ENCODE measurements at regions not wholly inside any gene's neighbourhood (a gene's known extent, or its start where the extent isn't known, plus 50 kb on each side); places are given as distances from the start of the nearest gene placed in this dataset.

DNA sequence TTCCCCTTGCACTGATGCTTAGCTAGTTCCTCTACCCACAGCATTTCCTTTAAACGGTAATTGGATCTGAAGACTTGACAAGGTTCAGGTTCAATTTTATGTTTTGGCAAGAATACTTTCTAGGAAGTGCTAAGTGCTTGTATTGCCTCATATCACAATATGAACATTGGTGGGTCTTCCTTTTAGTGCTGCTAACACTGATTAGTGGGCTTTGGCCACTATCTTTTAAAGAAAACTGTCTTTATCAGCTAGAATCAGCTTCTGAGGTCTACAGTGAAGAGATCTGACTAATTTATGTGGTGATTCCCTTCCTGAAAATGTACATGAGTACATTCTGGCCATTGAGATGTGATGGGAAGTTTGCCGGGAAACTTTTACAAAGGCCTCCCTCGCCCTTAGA lies 316.7 kb upstream of the KLF3 start:
- no peaks in the 10 kb centered on the region for H4K20me1 ChIP-seq (ENCODE audit: low read depth, low read length)
- H2AFZ ChIP-seq (ENCODE audit: low read depth, low read length, severe bottlenecking): no peak overlapping the region
- no peak overlapping the region for H3K4me2 ChIP-seq (ENCODE audit: low read depth, low read length, poor library complexity, severe bottlenecking)
- no peak overlapping the region for H3K4me3 ChIP-seq (ENCODE audit: insufficient read depth, low read length, poor library complexity, severe bottlenecking)
- TF ChIP-seq EZH2phosphoT487 (conservative IDR thresholded peaks at IDR 0.05; ENCODE audit: low read length): no peak
- TF ChIP-seq, protein P1, sequence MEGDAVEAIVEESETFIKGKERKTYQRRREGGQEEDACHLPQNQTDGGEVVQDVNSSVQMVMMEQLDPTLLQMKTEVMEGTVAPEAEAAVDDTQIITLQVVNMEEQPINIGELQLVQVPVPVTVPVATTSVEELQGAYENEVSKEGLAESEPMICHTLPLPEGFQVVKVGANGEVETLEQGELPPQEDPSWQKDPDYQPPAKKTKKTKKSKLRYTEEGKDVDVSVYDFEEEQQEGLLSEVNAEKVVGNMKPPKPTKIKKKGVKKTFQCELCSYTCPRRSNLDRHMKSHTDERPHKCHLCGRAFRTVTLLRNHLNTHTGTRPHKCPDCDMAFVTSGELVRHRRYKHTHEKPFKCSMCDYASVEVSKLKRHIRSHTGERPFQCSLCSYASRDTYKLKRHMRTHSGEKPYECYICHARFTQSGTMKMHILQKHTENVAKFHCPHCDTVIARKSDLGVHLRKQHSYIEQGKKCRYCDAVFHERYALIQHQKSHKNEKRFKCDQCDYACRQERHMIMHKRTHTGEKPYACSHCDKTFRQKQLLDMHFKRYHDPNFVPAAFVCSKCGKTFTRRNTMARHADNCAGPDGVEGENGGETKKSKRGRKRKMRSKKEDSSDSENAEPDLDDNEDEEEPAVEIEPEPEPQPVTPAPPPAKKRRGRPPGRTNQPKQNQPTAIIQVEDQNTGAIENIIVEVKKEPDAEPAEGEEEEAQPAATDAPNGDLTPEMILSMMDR (IDR thresholded peaks at IDR 0.05; ENCODE audit: insufficient read depth, low read length, poor library complexity, severe bottlenecking): no peak
- H3K36me3 ChIP-seq (ENCODE audit: low read length): no peaks in the 10 kb centered on the region
- H3K27ac ChIP-seq (ENCODE audit: low read depth, low read length): no peak overlapping the region
- H3K9me2 ChIP-seq (replicated peaks; ENCODE audit: insufficient read depth, low read length): no peaks in the 10 kb centered on the region
- H3K27me3 ChIP-seq (ENCODE audit: low read length): no peaks in the 10 kb centered on the region
- H3F3A ChIP-seq (ENCODE audit: insufficient read depth): no peaks in the 10 kb centered on the region
- H3K79me2 ChIP-seq (ENCODE audit: insufficient read depth, low read length): no peaks in the 10 kb centered on the region
- no peaks in the 10 kb centered on the region for H3K9me3 ChIP-seq (ENCODE audit: insufficient read depth, low read length)
- no peak overlapping the region for H3K9ac ChIP-seq (ENCODE audit: low read length)

- no peak overlapping the region for H3K4me3 ChIP-seq (ENCODE audit: insufficient read depth, low read length, poor library complexity, severe bottlenecking)
- H3K9ac ChIP-seq (ENCODE audit: low read length): no peak overlapping the region
- no peaks in the 10 kb centered on the region for H3K9me2 ChIP-seq (replicated peaks; ENCODE audit: insufficient read depth, low read length)
- H3K27me3 ChIP-seq (ENCODE audit: low read length): no peaks in the 10 kb centered on the region
- no peak overlapping the region for H3K4me2 ChIP-seq (ENCODE audit: low read depth, low read length, poor library complexity, severe bottlenecking)
- no peaks in the 10 kb centered on the region for H3F3A ChIP-seq (ENCODE audit: insufficient read depth)
- H4K20me1 ChIP-seq (ENCODE audit: low read depth, low read length): no peaks in the 10 kb centered on the region
- no peak overlapping the region for H3K27ac ChIP-seq (ENCODE audit: low read depth, low read length)
- H3K36me3 ChIP-seq (ENCODE audit: low read length): no peaks in the 10 kb centered on the region
- H3K9me3 ChIP-seq (ENCODE audit: insufficient read depth, low read length): no peaks in the 10 kb centered on the region
- no peak overlapping the region for H2AFZ ChIP-seq (ENCODE audit: low read depth, low read length, severe bottlenecking)
- H3K79me2 ChIP-seq (ENCODE audit: insufficient read depth, low read length): no peaks in the 10 kb centered on the region
- TF ChIP-seq, protein P1 (IDR thresholded peaks at IDR 0.05; ENCODE audit: insufficient read depth, low read length, poor library complexity, severe bottlenecking): no peak
- TF ChIP-seq EZH2phosphoT487 (conservative IDR thresholded peaks at IDR 0.05; ENCODE audit: low read length): no peak
These were observed 309.6 kb upstream of the KLF3 start for GRCh38 chr4:38354421-38354820.

GRCh38 chr4:38354872-38355271 lies 309.1 kb upstream of the KLF3 start:
- no peaks in the 10 kb centered on the region for H3K9me2 ChIP-seq (replicated peaks; ENCODE audit: insufficient read depth, low read length)
- H3K9ac ChIP-seq (ENCODE audit: low read length): no peak overlapping the region
- H4K20me1 ChIP-seq (ENCODE audit: low read depth, low read length): no peaks in the 10 kb centered on the region
- H3K4me2 ChIP-seq (ENCODE audit: low read depth, low read length, poor library complexity, severe bottlenecking): no peak overlapping the region
- no peaks in the 10 kb centered on the region for H3K9me3 ChIP-seq (ENCODE audit: insufficient read depth, low read length)
- no peaks in the 10 kb centered on the region for H3F3A ChIP-seq (ENCODE audit: insufficient read depth)
- no peak overlapping the region for H3K4me3 ChIP-seq (ENCODE audit: insufficient read depth, low read length, poor library complexity, severe bottlenecking)
- no peaks in the 10 kb centered on the region for H3K36me3 ChIP-seq (ENCODE audit: low read length)
- H2AFZ ChIP-seq (ENCODE audit: low read depth, low read length, severe bottlenecking): no peak overlapping the region
- TF ChIP-seq, protein P1 (IDR thresholded peaks at IDR 0.05; ENCODE audit: insufficient read depth, low read length, poor library complexity, severe bottlenecking): no peak
- no peaks in the 10 kb centered on the region for H3K79me2 ChIP-seq (ENCODE audit: insufficient read depth, low read length)
- H3K27me3 ChIP-seq (ENCODE audit: low read length): no peaks in the 10 kb centered on the region
- H3K27ac ChIP-seq (ENCODE audit: low read depth, low read length): no peak overlapping the region

DNA sequence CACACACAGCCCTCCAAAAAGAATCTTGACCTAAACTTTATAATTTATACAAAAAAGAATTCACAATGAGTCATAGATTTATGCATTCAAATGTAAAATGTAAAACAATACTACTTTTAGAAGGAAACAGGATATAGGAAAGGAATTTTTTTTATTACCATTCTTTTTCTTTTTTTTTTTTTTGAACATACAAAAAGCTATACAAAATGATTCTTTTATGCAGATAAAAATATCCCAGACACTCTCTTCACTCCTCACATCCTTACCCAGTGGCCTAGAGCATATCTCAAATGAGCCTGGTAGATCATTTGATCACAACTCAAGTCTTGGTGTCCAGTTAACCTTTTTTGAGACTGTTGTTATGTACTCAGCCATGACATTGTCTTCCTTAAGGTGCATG lies 307.3 kb upstream of the KLF3 start:
- H3K9ac ChIP-seq (ENCODE audit: low read length): no peak overlapping the region

More for the DNA sequence above, 307.3 kb upstream of the KLF3 start:
- Histone ChIP-seq H3K79me2 (ENCODE audit: insufficient read depth, low read length) (no peaks in the 10 kb centered on the region), H3K36me3 (ENCODE audit: low read length) (no peaks in the 10 kb centered on the region), H3K4me2 (ENCODE audit: low read depth, low read length, poor library complexity, severe bottlenecking) (no peak overlapping the region), H3K27ac (ENCODE audit: low read depth, low read length) (no peak overlapping the region), H4K20me1 (ENCODE audit: low read depth, low read length) (no peaks in the 10 kb centered on the region), H2AFZ (ENCODE audit: low read depth, low read length, severe bottlenecking) (no peak overlapping the region), H3K9me3 (ENCODE audit: insufficient read depth, low read length) (no peaks in the 10 kb centered on the region), H3K27me3 (ENCODE audit: low read length) (no peaks in the 10 kb centered on the region), H3K9me2 (replicated peaks; ENCODE audit: insufficient read depth, low read length) (no peaks in the 10 kb centered on the region), H3F3A (ENCODE audit: insufficient read depth) (no peaks in the 10 kb centered on the region), H3K4me3 (ENCODE audit: insufficient read depth, low read length, poor library complexity, severe bottlenecking) (no peak overlapping the region)
- no peak for TF ChIP-seq EZH2phosphoT487 (conservative IDR thresholded peaks at IDR 0.05; ENCODE audit: low read length)
- TF ChIP-seq, protein P1 (IDR thresholded peaks at IDR 0.05; ENCODE audit: insufficient read depth, low read length, poor library complexity, severe bottlenecking): no peak

Data from SU-DHL-6 (cell line).